HEK293T (cell line): ENCODE measurements at regions not wholly inside any gene's neighbourhood (a gene's known extent, or its start where the extent isn't known, plus 50 kb on each side); places are given as distances from the start of the nearest gene placed in this dataset.

Source experiments
- BHLHE40 ChIP-seq: fragments of 450-650 bp; IDR thresholded peaks from 2 replicates; pipeline ENCODE4 v1.6.1; 2016; ENCODE audit warnings: mild to moderate bottlenecking, moderate library complexity, borderline replicate concordance
- FOXK2 ChIP-seq: fragments of 450-650 bp; IDR thresholded peaks from 2 replicates; pipeline ENCODE4 v1.6.1; 2016; ENCODE audit warnings: mild to moderate bottlenecking
- HDGF ChIP-seq: fragments of 450-650 bp; IDR thresholded peaks from 2 replicates; pipeline ENCODE4 v1.6.1; 2017; ENCODE audit warnings: antibody characterized with exemption, borderline replicate concordance
- L3MBTL2 ChIP-seq: fragments of 450-650 bp; conservative IDR thresholded peaks from 2 replicates; pipeline ENCODE4 v1.6.1; 2016; ENCODE audit warnings: mild to moderate bottlenecking
- NFRKB ChIP-seq: fragments of 450-650 bp; IDR thresholded peaks from 2 replicates; pipeline ENCODE4 v1.6.1; 2016; ENCODE audit warnings: mild to moderate bottlenecking, moderate library complexity
- SUZ12 ChIP-seq: fragments of 450-650 bp; IDR thresholded peaks from 2 replicates; pipeline ENCODE4 v1.6.1; 2016; ENCODE audit warnings: mild to moderate bottlenecking
- TF ChIP-seq, protein P1 (sequence below): fragments of 450-650 bp; IDR thresholded peaks from 2 replicates; pipeline ENCODE4 v1.6.1; 2016

GRCh38 chrX:7620560-7620959 lies 222.4 kb upstream of the VCX start:
- TF ChIP-seq NFRKB: no peak
- no peak for TF ChIP-seq BHLHE40
- TF ChIP-seq SUZ12: no peak
- TF ChIP-seq L3MBTL2: no peak
- TF ChIP-seq HDGF: no peak
- no peak for TF ChIP-seq FOXK2
- TF ChIP-seq, protein P1, sequence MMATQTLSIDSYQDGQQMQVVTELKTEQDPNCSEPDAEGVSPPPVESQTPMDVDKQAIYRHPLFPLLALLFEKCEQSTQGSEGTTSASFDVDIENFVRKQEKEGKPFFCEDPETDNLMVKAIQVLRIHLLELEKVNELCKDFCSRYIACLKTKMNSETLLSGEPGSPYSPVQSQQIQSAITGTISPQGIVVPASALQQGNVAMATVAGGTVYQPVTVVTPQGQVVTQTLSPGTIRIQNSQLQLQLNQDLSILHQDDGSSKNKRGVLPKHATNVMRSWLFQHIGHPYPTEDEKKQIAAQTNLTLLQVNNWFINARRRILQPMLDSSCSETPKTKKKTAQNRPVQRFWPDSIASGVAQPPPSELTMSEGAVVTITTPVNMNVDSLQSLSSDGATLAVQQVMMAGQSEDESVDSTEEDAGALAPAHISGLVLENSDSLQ: no peak
